Trophoblast cell (in vitro differentiated cells and primary cell): ENCODE measurements at regions not wholly inside any gene's neighbourhood (a gene's known extent, or its start where the extent isn't known, plus 50 kb on each side); places are given as distances from the start of the nearest gene placed in this dataset.

ENCODE experiments used
- DNase-seq, 2 donors: peaks; one replicate each; pipeline ENCODE4 v3.0.0-alpha.2; 2016
- H2AFZ ChIP-seq: 2 replicates; pipeline ENCODE4 v1.6.1; 2013; ENCODE audit warnings: low read length, moderate library complexity, mild to moderate bottlenecking; ENCODE audit not compliant: insufficient read depth, poor library complexity
- H2AK5ac ChIP-seq: 2 replicates; pipeline ENCODE4 v1.6.1; 2013; ENCODE audit warnings: mild to moderate bottlenecking, low read length
- H2BK120ac ChIP-seq: 2 replicates; pipeline ENCODE4 v1.6.1; 2013; ENCODE audit warnings: low read length, mild to moderate bottlenecking, moderate library complexity; ENCODE audit not compliant: insufficient read depth, poor library complexity
- H2BK12ac ChIP-seq: 2 replicates; pipeline ENCODE4 v1.6.1; 2013; ENCODE audit warnings: mild to moderate bottlenecking, low read length, moderate library complexity
- H2BK5ac ChIP-seq: 2 replicates; pipeline ENCODE4 v1.6.1; 2013; ENCODE audit warnings: low read length, low read depth, moderate library complexity, mild to moderate bottlenecking; ENCODE audit not compliant: poor library complexity
- H3K14ac ChIP-seq: 2 replicates; pipeline ENCODE4 v1.6.1; 2013; ENCODE audit warnings: mild to moderate bottlenecking, low read length
- H3K18ac ChIP-seq: 2 replicates; pipeline ENCODE4 v1.6.1; 2013; ENCODE audit warnings: mild to moderate bottlenecking, low read length
- H3K23ac ChIP-seq: 2 replicates; pipeline ENCODE4 v1.6.1; 2013; ENCODE audit warnings: low read length
- H3K27ac ChIP-seq: 2 replicates; pipeline ENCODE4 v1.5.1; 2013; ENCODE audit warnings: low read depth, mild to moderate bottlenecking, inconsistent platforms, low read length, moderate library complexity
- H3K27me3 ChIP-seq: 2 replicates; pipeline ENCODE4 v1.6.1; 2013; ENCODE audit warnings: inconsistent platforms, mild to moderate bottlenecking, low read length, moderate library complexity; ENCODE audit not compliant: insufficient read depth
- H3K36me3 ChIP-seq, 2 experiments: 1 replicate in 1 of 2; 2 replicates in 1 of 2; pipeline ENCODE4 v1.6.1; 2013; ENCODE audit warnings: low read length in 2 of 2, mild to moderate bottlenecking in 2 of 2, moderate library complexity in 1 of 2; ENCODE audit not compliant: insufficient read depth in 2 of 2, control insufficient read depth in 1 of 2
- H3K4ac ChIP-seq: 2 replicates; pipeline ENCODE4 v1.6.1; 2013; ENCODE audit warnings: low read depth, mild to moderate bottlenecking, low read length, moderate library complexity
- H3K4me1 ChIP-seq, 2 experiments: 1 replicate in 1 of 2; 2 replicates in 1 of 2; pipeline ENCODE4 v1.6.1; 2013; ENCODE audit warnings: low read length in 2 of 2, mild to moderate bottlenecking in 2 of 2, moderate library complexity in 1 of 2; ENCODE audit not compliant: insufficient read depth in 2 of 2, control insufficient read depth in 1 of 2
- H3K4me2 ChIP-seq: 2 replicates; pipeline ENCODE4 v1.6.1; 2013; ENCODE audit warnings: inconsistent platforms, mild to moderate bottlenecking, low read length, moderate library complexity
- H3K4me3 ChIP-seq: 2 replicates; pipeline ENCODE4 v1.5.1; 2013; ENCODE audit warnings: mild to moderate bottlenecking, low read depth, low read length, inconsistent platforms
- H3K79me1 ChIP-seq: one replicate; pipeline ENCODE4 v1.6.1; 2013; ENCODE audit warnings: low read length
- H3K79me2 ChIP-seq: 2 replicates; pipeline ENCODE4 v1.6.1; 2013; ENCODE audit warnings: low read length, mild to moderate bottlenecking; ENCODE audit not compliant: control insufficient read depth, insufficient read depth, poor library complexity
- H3K9ac ChIP-seq: 2 replicates; pipeline ENCODE4 v1.6.1; 2013; ENCODE audit warnings: mild to moderate bottlenecking, low read length
- H3K9me3 ChIP-seq: 2 replicates; pipeline ENCODE4 v1.6.1; 2013; ENCODE audit warnings: low read depth, mild to moderate bottlenecking, control low read depth, inconsistent platforms, low read length; ENCODE audit not compliant: insufficient read depth
- H4K12ac ChIP-seq: 2 replicates; pipeline ENCODE4 v1.6.1; 2013; ENCODE audit warnings: low read depth, mild to moderate bottlenecking, low read length, moderate library complexity
- H4K8ac ChIP-seq: 2 replicates; pipeline ENCODE4 v1.6.1; 2013; ENCODE audit warnings: low read depth, mild to moderate bottlenecking, low read length, moderate library complexity
- H4K91ac ChIP-seq: one replicate; pipeline ENCODE4 v1.6.1; 2013; ENCODE audit warnings: low read depth, mild to moderate bottlenecking, low read length, moderate library complexity
- WGBS: extraction: QIAGEN DNeasy Blood & Tissue Kit; methylation state at CpG from one replicate; pipeline ENCODE4 v1.1.7; 2013; ENCODE audit warnings: missing lambda C conversion rate; ENCODE audit not compliant: insufficient read length, insufficient coverage; ENCODE audit errors: extremely low coverage; 5-methylcytosine and 5-hydroxymethylcytosine counted together

DNA sequence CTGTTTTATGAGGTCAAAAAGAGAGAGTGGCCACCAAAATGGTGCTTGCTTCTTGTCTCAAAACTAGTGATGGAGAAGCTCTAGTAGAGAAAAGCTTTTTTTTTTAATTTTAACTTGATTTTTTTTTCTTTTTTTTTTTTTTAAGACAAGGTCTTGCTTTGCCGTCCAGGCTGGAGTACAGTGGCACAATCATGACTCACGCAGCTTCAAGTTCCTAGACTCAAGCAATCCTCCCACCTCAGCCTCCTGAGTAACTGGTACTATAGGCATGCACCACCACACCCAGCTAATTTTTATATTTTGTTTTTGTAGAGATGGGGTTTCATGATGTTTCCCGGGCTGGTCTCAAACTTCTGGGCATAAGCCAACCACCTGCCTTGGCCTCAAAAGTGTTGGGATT is 279.0 kb downstream of the TBC1D4 start:
- no peak overlapping the region for H2AK5ac ChIP-seq
- no peak overlapping the region for H3K27ac ChIP-seq
- no peak overlapping the region for H3K4ac ChIP-seq
- H3K4me2 ChIP-seq = no peak overlapping the region
- no peaks in the 10 kb centered on the region for H3K27me3 ChIP-seq
- H3K79me1 ChIP-seq = no peaks in the 10 kb centered on the region
- no peak overlapping the region for H2BK5ac ChIP-seq
- peaks cover 3% of the 10 kb centered on the region for H3K9me3 ChIP-seq
- no CpG with 5 or more reads among the region's 3 CpGs for WGBS
- H2BK120ac ChIP-seq = no peak overlapping the region
- H2AFZ ChIP-seq = no peak overlapping the region
- no peak overlapping the region for H4K8ac ChIP-seq
- H3K79me2 ChIP-seq = no peaks in the 10 kb centered on the region
- H3K14ac ChIP-seq = no peak overlapping the region
- H3K4me1 ChIP-seq = no peaks in the 10 kb centered on the region
- no peak overlapping the region for H3K23ac ChIP-seq
- H2BK12ac ChIP-seq = no peak overlapping the region
- no peak overlapping the region for H4K12ac ChIP-seq
- no peak overlapping the region for H3K18ac ChIP-seq
- H3K4me3 ChIP-seq = no peak overlapping the region
- DNase-seq = no peak
- H3K36me3 ChIP-seq = no peaks in the 10 kb centered on the region
- H3K9ac ChIP-seq = no peak overlapping the region
- H4K91ac ChIP-seq = no peak overlapping the region

DNA sequence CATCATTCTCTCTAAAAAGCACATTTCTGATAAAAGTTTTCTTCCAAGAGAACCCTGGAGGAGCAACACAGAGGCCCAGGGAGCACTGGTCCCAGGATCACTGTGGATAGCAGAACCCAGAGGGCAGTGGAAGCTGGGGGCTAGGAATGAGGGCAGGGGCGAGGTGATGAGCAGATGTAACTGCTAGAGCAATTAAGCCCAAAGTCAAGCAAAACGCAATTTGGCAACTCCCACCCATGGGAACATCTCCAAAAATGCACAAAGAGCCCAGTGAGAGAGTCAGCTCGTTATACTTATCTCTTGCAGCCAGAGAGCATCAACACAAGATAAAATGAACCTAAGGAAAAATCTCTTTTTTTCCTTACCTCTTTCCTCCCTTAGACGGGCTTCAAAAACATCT is 284.2 kb downstream of the TBC1D4 start:
- Histone ChIP-seq H3K18ac (no peak overlapping the region), H2BK12ac (no peak overlapping the region), H3K9me3 (no peaks in the 10 kb centered on the region), H3K4me2 (peak overlapping the region; percentile 3), H3K27me3 (no peaks in the 10 kb centered on the region), H3K79me2 (no peaks in the 10 kb centered on the region), H3K27ac (no peak overlapping the region), H3K14ac (no peak overlapping the region), H3K4me3 (no peak overlapping the region), H3K4me1 (no peaks in the 10 kb centered on the region), H3K36me3 (no peaks in the 10 kb centered on the region), H3K79me1 (no peaks in the 10 kb centered on the region), H3K4ac (no peak overlapping the region), H3K23ac (no peak overlapping the region), H4K8ac (no peak overlapping the region), H2BK5ac (no peak overlapping the region), H2AK5ac (no peak overlapping the region), H4K91ac (no peak overlapping the region), H2BK120ac (no peak overlapping the region), H2AFZ (no peak overlapping the region), H4K12ac (no peak overlapping the region), H3K9ac (no peak overlapping the region)
- no CpG with 5 or more reads among the region's 4 CpGs for WGBS
- no peak for DNase-seq

DNA sequence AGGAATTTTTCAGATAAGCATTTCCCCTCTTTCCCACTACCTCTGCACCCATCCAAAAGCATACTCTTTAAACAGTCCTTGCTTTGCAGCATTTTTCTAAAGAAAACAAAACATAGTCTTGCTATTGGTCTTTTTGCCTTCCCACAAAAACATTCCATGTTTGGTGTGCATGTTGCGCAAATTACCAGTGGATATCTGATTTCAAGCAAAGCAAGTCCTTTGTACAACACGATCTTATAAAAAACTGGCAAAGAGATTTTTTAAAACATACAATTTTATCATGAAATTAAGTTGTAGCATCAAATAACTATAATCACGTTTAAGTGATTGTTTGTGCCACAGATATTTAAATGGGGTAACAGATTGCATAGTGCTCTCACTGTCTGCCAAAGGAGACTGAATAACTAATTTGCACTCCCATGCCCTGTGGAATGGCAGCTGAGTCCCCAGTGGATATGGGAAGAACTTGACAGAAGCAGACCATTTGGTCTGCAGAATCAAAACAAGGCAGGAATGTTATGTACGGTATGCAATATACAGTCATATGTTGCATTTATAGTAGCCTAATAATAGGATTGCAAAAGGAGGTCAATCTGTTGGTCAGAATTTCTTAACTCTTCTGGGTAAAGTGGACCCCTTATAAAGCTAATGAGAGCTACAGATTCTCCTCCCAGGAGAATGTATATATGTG is 285.7 kb downstream of the TBC1D4 start:
- Histone ChIP-seq H2BK120ac (no peak overlapping the region), H2BK12ac (no peak overlapping the region), H3K27me3 (no peaks in the 10 kb centered on the region), H4K8ac (no peak overlapping the region), H3K4me2 (no peak overlapping the region), H2BK5ac (no peak overlapping the region), H2AFZ (no peak overlapping the region), H3K79me2 (no peaks in the 10 kb centered on the region), H3K27ac (no peak overlapping the region), H3K14ac (no peak overlapping the region), H3K9me3 (no peaks in the 10 kb centered on the region), H3K9ac (no peak overlapping the region), H3K36me3 (no peaks in the 10 kb centered on the region), H3K4ac (no peak overlapping the region), H3K4me3 (no peak overlapping the region), H4K91ac (no peak overlapping the region), H3K79me1 (no peaks in the 10 kb centered on the region), H4K12ac (no peak overlapping the region), H3K4me1 (no peaks in the 10 kb centered on the region), H2AK5ac (no peak overlapping the region), H3K23ac (no peak overlapping the region), H3K18ac (no peak overlapping the region)
- WGBS = no CpG with 5 or more reads among the region's 4 CpGs
- peak in 1 of 2 donors; percentile 4 for DNase-seq

DNA sequence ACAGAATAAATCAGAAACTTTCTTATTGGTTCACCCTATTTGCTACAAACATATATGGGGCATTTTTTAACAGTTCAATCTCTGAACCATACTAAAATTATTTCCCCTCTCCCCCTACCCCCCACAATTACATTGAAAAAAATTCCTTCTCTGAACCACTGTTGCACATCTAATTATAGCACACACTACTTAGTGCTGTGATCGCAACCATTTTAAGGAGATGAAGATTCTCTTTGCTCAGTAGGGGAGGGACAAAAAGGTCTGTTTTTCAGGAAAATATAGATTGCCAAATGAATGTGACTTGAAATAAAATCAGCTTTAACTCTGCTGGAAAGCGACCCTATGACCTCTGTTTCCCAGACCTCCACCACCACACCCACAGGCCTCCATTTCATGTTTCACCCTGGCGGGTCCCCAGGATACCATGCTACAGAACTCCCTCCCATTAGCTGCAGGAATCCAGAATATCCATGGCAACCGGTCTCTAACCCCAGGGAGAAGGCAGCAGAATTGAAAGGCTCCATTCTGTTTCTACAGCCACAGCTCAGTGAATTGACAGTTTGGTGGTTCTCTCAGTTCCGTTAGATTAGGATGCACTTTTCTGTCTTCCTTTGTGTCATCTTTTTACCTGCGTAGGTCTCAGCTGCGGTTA is 286.3 kb downstream of the TBC1D4 start:
- no peaks in the 10 kb centered on the region for H3K79me1 ChIP-seq
- H2AK5ac ChIP-seq = no peak overlapping the region
- no peak overlapping the region for H3K23ac ChIP-seq
- no peak overlapping the region for H3K9ac ChIP-seq
- no peaks in the 10 kb centered on the region for H3K36me3 ChIP-seq
- H3K4me2 ChIP-seq = no peak overlapping the region
- H2BK12ac ChIP-seq = no peak overlapping the region
- no peak overlapping the region for H3K4me3 ChIP-seq
- no peak overlapping the region for H4K12ac ChIP-seq
- no peak overlapping the region for H2AFZ ChIP-seq
- no peak overlapping the region for H3K4ac ChIP-seq
- no peak overlapping the region for H4K8ac ChIP-seq
- H4K91ac ChIP-seq = no peak overlapping the region
- H3K4me1 ChIP-seq = no peaks in the 10 kb centered on the region
- H3K27me3 ChIP-seq = no peaks in the 10 kb centered on the region
- no peaks in the 10 kb centered on the region for H3K9me3 ChIP-seq
- no peak overlapping the region for H3K14ac ChIP-seq
- no peak overlapping the region for H2BK5ac ChIP-seq
- no peak overlapping the region for H3K18ac ChIP-seq
- DNase-seq = no peak
- no peaks in the 10 kb centered on the region for H3K79me2 ChIP-seq
- H2BK120ac ChIP-seq = no peak overlapping the region
- WGBS = no CpG with 5 or more reads among the region's 7 CpGs
- H3K27ac ChIP-seq = no peak overlapping the region
